CD14-positive monocyte (primary cell): ENCODE measurements at regions not wholly inside any gene's neighbourhood (a gene's known extent, or its start where the extent isn't known, plus 50 kb on each side); places are given as distances from the start of the nearest gene placed in this dataset.

Source experiments
- DNase-seq, 3 donors: peaks; one replicate each; pipeline ENCODE4 v3.0.0-alpha.2; 2011 to 2022
- H2AFZ ChIP-seq: 2 replicates; pipeline ENCODE4 v1.6.0; 2012; ENCODE audit warnings: mild to moderate bottlenecking, low read depth, low read length, inconsistent platforms; ENCODE audit not compliant: insufficient read depth, poor library complexity, severe bottlenecking
- H3K27ac ChIP-seq, 2 donors: 1 replicate in 1 of 2; 2 replicates in 1 of 2; pipeline ENCODE4 v1.5.1; 2012 to 2013; ENCODE audit warnings: low read length in 2 of 2, control low read depth in 1 of 2, inconsistent platforms in 1 of 2, low read depth in 1 of 2, mild to moderate bottlenecking in 1 of 2
- H3K27me3 ChIP-seq, 2 donors: one replicate each; pipeline versions ENCODE4 v1.6.0 to v1.6.1; 2011 to 2013; ENCODE audit warnings: low read length in 2 of 2; ENCODE audit not compliant: control insufficient read depth in 2 of 2, insufficient read depth in 2 of 2
- H3K36me3 ChIP-seq, 2 donors: replicated peaks in 1 of 2; 1 replicate in 1 of 2; 2 replicates in 1 of 2; pipeline versions ENCODE4 v1.5.1 to v1.6.1; 2012 to 2013; ENCODE audit warnings: low read length in 2 of 2, control low read depth in 1 of 2, inconsistent platforms in 1 of 2, mild to moderate bottlenecking in 1 of 2; ENCODE audit not compliant: insufficient read depth in 2 of 2, control insufficient read depth in 1 of 2
- H3K4me1 ChIP-seq, 2 donors: 1 replicate in 1 of 2; 2 replicates in 1 of 2; pipeline versions ENCODE4 v1.5.1 to v1.6.1; 2012 to 2013; ENCODE audit warnings: low read length in 2 of 2, control low read depth in 1 of 2, inconsistent platforms in 1 of 2, mild to moderate bottlenecking in 1 of 2, moderate library complexity in 1 of 2; ENCODE audit not compliant: insufficient read depth in 2 of 2, control insufficient read depth in 1 of 2
- H3K4me2 ChIP-seq: replicated peaks from 2 replicates; pipeline ENCODE3; 2012; ENCODE audit warnings: low read length, moderate library complexity, mild to moderate bottlenecking; ENCODE audit not compliant: poor library complexity, severe bottlenecking; ENCODE audit errors: extremely low read depth
- H3K4me3 ChIP-seq, 3 experiments: fragments of 200-600 bp in 1 of 3; sonication (generic) in 1 of 3; replicated peaks in 1 of 3; 1 replicate in 2 of 3; 2 replicates in 1 of 3; pipeline ENCODE4 v1.5.1; 2011 to 2013; ENCODE audit warnings: low read length in 3 of 3, mild to moderate bottlenecking in 3 of 3, control low read depth in 2 of 3, low read depth in 2 of 3, inconsistent platforms in 1 of 3, moderate library complexity in 1 of 3
- H3K79me2 ChIP-seq: 2 replicates; pipeline ENCODE4 v1.6.0; 2012; ENCODE audit warnings: mild to moderate bottlenecking, control low read depth, inconsistent platforms, low read length, moderate library complexity; ENCODE audit not compliant: insufficient read depth
- H3K9ac ChIP-seq: 2 replicates; pipeline ENCODE4 v1.6.0; 2017; ENCODE audit warnings: low read length, mild to moderate bottlenecking; ENCODE audit not compliant: insufficient read depth, poor library complexity, severe bottlenecking
- H3K9me3 ChIP-seq, 2 donors: replicated peaks in 1 of 2; 1 replicate in 1 of 2; 2 replicates in 1 of 2; pipeline versions ENCODE4 v1.5.1 to v1.6.1; 2012 to 2013; ENCODE audit warnings: low read length in 2 of 2, control low read depth in 1 of 2; ENCODE audit not compliant: control insufficient read depth in 1 of 2, insufficient read depth in 1 of 2
- H4K20me1 ChIP-seq: 2 replicates; pipeline ENCODE4 v1.6.0; 2012; ENCODE audit warnings: mild to moderate bottlenecking, low read length, control low read depth, moderate library complexity; ENCODE audit not compliant: insufficient read depth
- H3K27ac Mint-ChIP-seq, 7 donors: one replicate each; pipeline ENCODE4 v1.8.0; 2020; ENCODE audit warnings: mild to moderate bottlenecking in 7 of 7, mixed read lengths in 7 of 7, moderate library complexity in 6 of 7, inconsistent platforms in 2 of 7
- H3K27me3 Mint-ChIP-seq, 3 donors: one replicate each; pipeline ENCODE4 v1.8.0; 2021 to 2022; ENCODE audit warnings: low read depth in 3 of 3, mild to moderate bottlenecking in 3 of 3, mixed read lengths in 3 of 3, moderate library complexity in 3 of 3, inconsistent platforms in 1 of 3
- H3K36me3 Mint-ChIP-seq, 2 donors: one replicate each; pipeline ENCODE4 v1.8.0; 2020; ENCODE audit warnings: mixed read lengths in 2 of 2, inconsistent platforms in 1 of 2, mild to moderate bottlenecking in 1 of 2
- H3K4me1 Mint-ChIP-seq: one replicate; pipeline ENCODE4 v1.8.0; 2020; ENCODE audit warnings: mild to moderate bottlenecking, mixed read lengths
- H3K4me3 Mint-ChIP-seq, 2 donors: one replicate each; pipeline ENCODE4 v1.8.0; 2020; ENCODE audit warnings: mild to moderate bottlenecking in 2 of 2, mixed read lengths in 2 of 2, moderate library complexity in 1 of 2
- H3K9me3 Mint-ChIP-seq, 7 donors: one replicate each; pipeline ENCODE4 v1.8.0; 2020 to 2022; ENCODE audit warnings: mixed read lengths in 7 of 7, mild to moderate bottlenecking in 6 of 7, moderate library complexity in 6 of 7, inconsistent platforms in 2 of 7
- WGBS: methylation state at CpG from one replicate; pipeline ENCODE4 v1.1.5; 2013; ENCODE audit warnings: missing lambda C conversion rate; ENCODE audit not compliant: insufficient coverage; 5-methylcytosine and 5-hydroxymethylcytosine counted together
- intact Hi-C, 2 donors: fragments of 100-400 bp; cut with micrococcal nuclease; formaldehyde crosslinking; loops; one replicate each; pipeline versions ENCODE4 v1.15.0 to v1.15.1; 2023
- TF ChIP-seq, protein P1 (sequence below): fragments of 200-600 bp; IDR thresholded peaks from one replicate; pipeline ENCODE4 v1.8.0; 2022; ENCODE audit warnings: antibody characterized with exemption, mild to moderate bottlenecking

GRCh38 chr1:170864876-170865538, 70.3 kb upstream of the MROH9 start:
- DNase-seq: no peak
- no peak overlapping the region for H2AFZ ChIP-seq
- no peak overlapping the region for H3K27ac ChIP-seq
- intact Hi-C loops: no loop called here
- no CpG with 5 or more reads among the region's 2 CpGs for WGBS
- no peak overlapping the region for H3K4me3 Mint-ChIP-seq
- no peaks in the 10 kb centered on the region for H3K36me3 Mint-ChIP-seq
- no peaks in the 10 kb centered on the region for H3K27me3 ChIP-seq
- H3K27ac Mint-ChIP-seq: no peak overlapping the region
- H3K36me3 ChIP-seq: no peaks in the 10 kb centered on the region
- no peak overlapping the region for H3K4me2 ChIP-seq
- H3K4me1 Mint-ChIP-seq: no peaks in the 10 kb centered on the region
- H3K9me3 ChIP-seq: no peaks in the 10 kb centered on the region
- H3K9me3 Mint-ChIP-seq: peaks cover 0 to 3% (median 0%) of the 10 kb centered on the region in 7 donors
- H3K79me2 ChIP-seq: no peaks in the 10 kb centered on the region
- H3K9ac ChIP-seq: no peak overlapping the region
- TF ChIP-seq, protein P1, sequence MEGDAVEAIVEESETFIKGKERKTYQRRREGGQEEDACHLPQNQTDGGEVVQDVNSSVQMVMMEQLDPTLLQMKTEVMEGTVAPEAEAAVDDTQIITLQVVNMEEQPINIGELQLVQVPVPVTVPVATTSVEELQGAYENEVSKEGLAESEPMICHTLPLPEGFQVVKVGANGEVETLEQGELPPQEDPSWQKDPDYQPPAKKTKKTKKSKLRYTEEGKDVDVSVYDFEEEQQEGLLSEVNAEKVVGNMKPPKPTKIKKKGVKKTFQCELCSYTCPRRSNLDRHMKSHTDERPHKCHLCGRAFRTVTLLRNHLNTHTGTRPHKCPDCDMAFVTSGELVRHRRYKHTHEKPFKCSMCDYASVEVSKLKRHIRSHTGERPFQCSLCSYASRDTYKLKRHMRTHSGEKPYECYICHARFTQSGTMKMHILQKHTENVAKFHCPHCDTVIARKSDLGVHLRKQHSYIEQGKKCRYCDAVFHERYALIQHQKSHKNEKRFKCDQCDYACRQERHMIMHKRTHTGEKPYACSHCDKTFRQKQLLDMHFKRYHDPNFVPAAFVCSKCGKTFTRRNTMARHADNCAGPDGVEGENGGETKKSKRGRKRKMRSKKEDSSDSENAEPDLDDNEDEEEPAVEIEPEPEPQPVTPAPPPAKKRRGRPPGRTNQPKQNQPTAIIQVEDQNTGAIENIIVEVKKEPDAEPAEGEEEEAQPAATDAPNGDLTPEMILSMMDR: no peak
- H3K27me3 Mint-ChIP-seq: peaks cover 0 to 2% (median 2%) of the 10 kb centered on the region in 3 donors
- H3K4me3 ChIP-seq: no peak overlapping the region
- H4K20me1 ChIP-seq: no peaks in the 10 kb centered on the region
- H3K4me1 ChIP-seq: no peaks in the 10 kb centered on the region

GRCh38 chr1:170866646-170867045, 68.7 kb upstream of the MROH9 start:
- H3K9me3 ChIP-seq: no peaks in the 10 kb centered on the region
- Mint-ChIP-seq H3K9me3 (peaks cover 0 to 3% (median 0%) of the 10 kb centered on the region in 7 donors), H3K4me1 (no peaks in the 10 kb centered on the region), H3K27ac (no peak overlapping the region), H3K27me3 (peaks cover 0 to 2% (median 2%) of the 10 kb centered on the region in 3 donors), H3K36me3 (no peaks in the 10 kb centered on the region), H3K4me3 (no peak overlapping the region)
- H3K27ac ChIP-seq: no peak overlapping the region
- no peak overlapping the region for H3K9ac ChIP-seq
- WGBS: no CpG with 5 or more reads among the region's 1 CpG
- no peaks in the 10 kb centered on the region for H3K4me1 ChIP-seq
- H2AFZ ChIP-seq: no peak overlapping the region
- no peak overlapping the region for H3K4me3 ChIP-seq
- no peak for DNase-seq
- H4K20me1 ChIP-seq: no peaks in the 10 kb centered on the region
- H3K27me3 ChIP-seq: no peaks in the 10 kb centered on the region
- H3K36me3 ChIP-seq: no peaks in the 10 kb centered on the region
- no peak overlapping the region for H3K4me2 ChIP-seq
- TF ChIP-seq, protein P1: no peak
- no peaks in the 10 kb centered on the region for H3K79me2 ChIP-seq
- intact Hi-C loops: no loop called here
